ENCODE measurements at regions not wholly inside any gene's neighbourhood (a gene's known extent, or its start where the extent isn't known, plus 50 kb on each side); places are given as distances from the start of the nearest gene placed in this dataset.
A peak's percentile ranks its signal among the peaks of the same experiment; 100 is the strongest.

DNA sequence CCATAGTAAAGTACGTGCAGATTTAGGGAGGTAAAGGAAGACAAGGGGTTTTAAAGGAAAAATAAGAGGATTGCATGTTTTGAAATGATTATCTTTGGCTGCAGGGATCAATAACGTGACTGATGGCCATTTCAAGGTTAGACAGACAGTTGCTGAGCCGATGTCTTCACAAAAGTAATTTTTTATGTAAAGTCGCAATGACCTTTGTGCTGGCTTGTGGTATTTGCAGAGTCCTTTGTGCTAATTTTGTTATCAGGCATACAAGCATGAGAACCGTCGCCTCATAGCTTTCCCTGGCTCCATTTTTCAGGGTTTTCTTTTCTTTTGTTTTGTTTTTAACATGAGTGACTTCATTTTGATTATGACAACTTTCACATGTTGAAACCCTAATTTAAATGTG is 605.7 kb upstream of the GJE1 start:
- H3K4me1 ChIP-seq (ENCODE audit: insufficient read depth, low read length, severe bottlenecking) = no peaks in the 10 kb centered on the region
- no peak overlapping the region for H3K4me2 ChIP-seq (ENCODE audit: low read length)
- no peak overlapping the region for H3K9ac ChIP-seq (ENCODE audit: low read length)
- TF ChIP-seq, protein P1, sequence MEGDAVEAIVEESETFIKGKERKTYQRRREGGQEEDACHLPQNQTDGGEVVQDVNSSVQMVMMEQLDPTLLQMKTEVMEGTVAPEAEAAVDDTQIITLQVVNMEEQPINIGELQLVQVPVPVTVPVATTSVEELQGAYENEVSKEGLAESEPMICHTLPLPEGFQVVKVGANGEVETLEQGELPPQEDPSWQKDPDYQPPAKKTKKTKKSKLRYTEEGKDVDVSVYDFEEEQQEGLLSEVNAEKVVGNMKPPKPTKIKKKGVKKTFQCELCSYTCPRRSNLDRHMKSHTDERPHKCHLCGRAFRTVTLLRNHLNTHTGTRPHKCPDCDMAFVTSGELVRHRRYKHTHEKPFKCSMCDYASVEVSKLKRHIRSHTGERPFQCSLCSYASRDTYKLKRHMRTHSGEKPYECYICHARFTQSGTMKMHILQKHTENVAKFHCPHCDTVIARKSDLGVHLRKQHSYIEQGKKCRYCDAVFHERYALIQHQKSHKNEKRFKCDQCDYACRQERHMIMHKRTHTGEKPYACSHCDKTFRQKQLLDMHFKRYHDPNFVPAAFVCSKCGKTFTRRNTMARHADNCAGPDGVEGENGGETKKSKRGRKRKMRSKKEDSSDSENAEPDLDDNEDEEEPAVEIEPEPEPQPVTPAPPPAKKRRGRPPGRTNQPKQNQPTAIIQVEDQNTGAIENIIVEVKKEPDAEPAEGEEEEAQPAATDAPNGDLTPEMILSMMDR (IDR thresholded peaks at IDR 0.05; ENCODE audit: low read length) = no peak
- TF ChIP-seq EZH2 (IDR thresholded peaks at IDR 0.05; ENCODE audit: borderline replicate concordance, low read length) = no peak
- no peak overlapping the region for H3K27ac ChIP-seq (ENCODE audit: low read depth, low read length, poor library complexity, severe bottlenecking)
- no peaks in the 10 kb centered on the region for H3F3A ChIP-seq (ENCODE audit: insufficient read depth, low read length)
- no peaks in the 10 kb centered on the region for H3K9me2 ChIP-seq (ENCODE audit: low read depth, low read length)
- H3K4me3 ChIP-seq (ENCODE audit: low read depth, low read length, poor library complexity, severe bottlenecking) = no peak overlapping the region
- H3K9me3 ChIP-seq (ENCODE audit: low read length) = peaks cover 6% of the 10 kb centered on the region
- no peaks in the 10 kb centered on the region for H4K20me1 ChIP-seq (ENCODE audit: insufficient read depth, low read length)
- H2AFZ ChIP-seq (ENCODE audit: low read length) = peak overlapping the region; percentile 12; the same call in 1 of the 2 replicates
- H3K27me3 ChIP-seq (ENCODE audit: insufficient read depth, low read length) = no peaks in the 10 kb centered on the region
- no peaks in the 10 kb centered on the region for H3K79me2 ChIP-seq (ENCODE audit: insufficient read depth, low read length)
- H3K36me3 ChIP-seq (ENCODE audit: insufficient read depth, low read length) = no peaks in the 10 kb centered on the region

DNA sequence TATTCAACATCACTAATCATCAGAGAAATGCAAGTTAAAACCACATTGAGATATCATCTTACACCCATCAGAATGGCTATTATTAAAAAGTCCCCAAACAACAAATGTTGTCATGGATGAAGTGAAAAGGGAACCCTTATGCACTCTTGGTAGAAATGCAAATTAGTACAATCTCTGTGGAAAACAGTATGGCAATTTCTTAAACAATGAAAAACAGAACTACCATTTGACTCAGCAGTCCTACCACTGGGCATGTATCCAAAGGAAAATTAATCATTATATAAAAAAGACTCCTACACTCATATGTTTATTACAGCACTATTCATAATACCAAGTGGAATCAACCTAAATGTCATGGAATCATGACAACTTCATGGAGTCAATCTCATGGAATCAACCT is 611.3 kb upstream of the GJE1 start:
- no peak overlapping the region for H3K4me3 ChIP-seq (ENCODE audit: low read depth, low read length, poor library complexity, severe bottlenecking)
- no peaks in the 10 kb centered on the region for H3K9me3 ChIP-seq (ENCODE audit: low read length)
- no peak overlapping the region for H2AFZ ChIP-seq (ENCODE audit: low read length)
- H3K4me1 ChIP-seq (ENCODE audit: insufficient read depth, low read length, severe bottlenecking) = no peaks in the 10 kb centered on the region
- TF ChIP-seq, protein P1 (IDR thresholded peaks at IDR 0.05; ENCODE audit: low read length) = no peak
- no peak for TF ChIP-seq EZH2 (IDR thresholded peaks at IDR 0.05; ENCODE audit: borderline replicate concordance, low read length)
- H3K79me2 ChIP-seq (ENCODE audit: insufficient read depth, low read length) = no peaks in the 10 kb centered on the region
- no peaks in the 10 kb centered on the region for H3K27me3 ChIP-seq (ENCODE audit: insufficient read depth, low read length)
- H3K9me2 ChIP-seq (ENCODE audit: low read depth, low read length) = no peaks in the 10 kb centered on the region
- H3K4me2 ChIP-seq (ENCODE audit: low read length) = no peak overlapping the region
- H4K20me1 ChIP-seq (ENCODE audit: insufficient read depth, low read length) = no peaks in the 10 kb centered on the region
- H3K36me3 ChIP-seq (ENCODE audit: insufficient read depth, low read length) = no peaks in the 10 kb centered on the region
- no peaks in the 10 kb centered on the region for H3F3A ChIP-seq (ENCODE audit: insufficient read depth, low read length)
- H3K9ac ChIP-seq (ENCODE audit: low read length) = no peak overlapping the region
- no peak overlapping the region for H3K27ac ChIP-seq (ENCODE audit: low read depth, low read length, poor library complexity, severe bottlenecking)

DNA sequence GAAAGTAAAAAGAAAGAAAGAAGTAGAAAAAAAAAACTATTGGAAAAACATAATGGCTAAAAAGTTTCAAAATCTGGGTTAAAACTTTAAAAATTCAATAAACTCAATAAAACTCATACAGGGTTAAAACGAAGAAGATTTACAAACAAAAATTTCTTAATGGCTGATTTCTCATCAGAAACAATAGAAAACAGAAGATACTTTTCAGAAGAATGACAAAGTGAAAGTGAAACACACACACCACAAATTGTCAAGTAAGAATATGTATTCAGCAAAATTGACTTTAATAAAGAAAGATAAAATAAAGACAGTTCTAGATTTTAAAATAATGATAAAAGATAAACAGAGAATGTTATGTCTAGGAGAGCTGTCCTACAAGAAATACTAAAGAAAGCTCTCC is 618.9 kb upstream of the GJE1 start:
- Histone ChIP-seq H3K4me1 (ENCODE audit: insufficient read depth, low read length, severe bottlenecking) (peaks cover 18% of the 10 kb centered on the region), H3K4me3 (ENCODE audit: low read depth, low read length, poor library complexity, severe bottlenecking) (peak overlapping the region; percentile 27), H2AFZ (ENCODE audit: low read length) (peak overlapping the region; percentile 97), H3K27me3 (ENCODE audit: insufficient read depth, low read length) (no peaks in the 10 kb centered on the region), H4K20me1 (ENCODE audit: insufficient read depth, low read length) (no peaks in the 10 kb centered on the region), H3K79me2 (ENCODE audit: insufficient read depth, low read length) (no peaks in the 10 kb centered on the region), H3K27ac (ENCODE audit: low read depth, low read length, poor library complexity, severe bottlenecking) (no peak overlapping the region), H3K36me3 (ENCODE audit: insufficient read depth, low read length) (peaks cover 5% of the 10 kb centered on the region), H3F3A (ENCODE audit: insufficient read depth, low read length) (no peaks in the 10 kb centered on the region), H3K9me2 (ENCODE audit: low read depth, low read length) (no peaks in the 10 kb centered on the region), H3K9me3 (ENCODE audit: low read length) (0 out of 2 replicates have a peak, but pooled peaks cover 6% of the 10 kb centered on the region), H3K9ac (ENCODE audit: low read length) (no peak overlapping the region; the same call in 1 of the 2 replicates), H3K4me2 (ENCODE audit: low read length) (peak overlapping the region; percentile 45)
- no peak for TF ChIP-seq EZH2 (IDR thresholded peaks at IDR 0.05; ENCODE audit: borderline replicate concordance, low read length)
- TF ChIP-seq, protein P1 (IDR thresholded peaks at IDR 0.05; ENCODE audit: low read length) = no peak
